SU-DHL-6 (cell line): ENCODE measurements at regions not wholly inside any gene's neighbourhood (a gene's known extent, or its start where the extent isn't known, plus 50 kb on each side); places are given as distances from the start of the nearest gene placed in this dataset.

Experiments used
- H2AFZ ChIP-seq: fragments of 200-600 bp; sonication (generic); 2 replicates; pipeline ENCODE4 v1.6.1; 2014; ENCODE audit warnings: low read depth, mild to moderate bottlenecking, moderate library complexity, mixed read lengths, antibody characterized with exemption, low read length; ENCODE audit not compliant: severe bottlenecking
- H3F3A ChIP-seq: fragments of 200-600 bp; shearing (Covaris generic); 2 replicates; pipeline ENCODE4 v1.6.0; 2016; ENCODE audit warnings: antibody characterized with exemption, mild to moderate bottlenecking; ENCODE audit not compliant: insufficient read depth
- H3K27ac ChIP-seq: fragments of 200-600 bp; sonication (generic); 2 replicates; pipeline ENCODE4 v1.5.1; 2016; ENCODE audit warnings: low read depth, mild to moderate bottlenecking, low read length, moderate library complexity, mixed read lengths
- H3K27me3 ChIP-seq: fragments of 200-600 bp; sonication (generic), shearing (Covaris generic); 2 replicates; pipeline ENCODE4 v1.6.0; 2014; ENCODE audit warnings: mild to moderate bottlenecking, low read length
- H3K36me3 ChIP-seq: fragments of 200-600 bp; sonication (generic); 2 replicates; pipeline ENCODE4 v1.6.1; 2014; ENCODE audit warnings: mild to moderate bottlenecking, low read length, mixed read lengths
- H3K4me2 ChIP-seq: fragments of 300-600, 200-600 bp; shearing (Covaris generic), sonication (generic); 2 replicates; pipeline ENCODE4 v1.6.0; 2014; ENCODE audit warnings: low read length, low read depth, mild to moderate bottlenecking; ENCODE audit not compliant: poor library complexity, severe bottlenecking
- H3K4me3 ChIP-seq: fragments of 200-600 bp; sonication (generic); 2 replicates; pipeline ENCODE4 v1.5.1; 2014; ENCODE audit warnings: antibody characterized with exemption, low read length, mild to moderate bottlenecking, mixed read lengths; ENCODE audit not compliant: insufficient read depth, poor library complexity, severe bottlenecking
- H3K79me2 ChIP-seq: fragments of 200-600 bp; sonication (generic); 2 replicates; pipeline ENCODE4 v1.6.1; 2014; ENCODE audit warnings: mild to moderate bottlenecking, low read length, moderate library complexity; ENCODE audit not compliant: insufficient read depth
- H3K9ac ChIP-seq: fragments of 200-600 bp; sonication (generic); 2 replicates; pipeline ENCODE4 v1.7.0; 2014; ENCODE audit warnings: mild to moderate bottlenecking, low read length
- H3K9me2 ChIP-seq: fragments of 200-600 bp; sonication (generic); replicated peaks from 2 replicates; pipeline ENCODE4 v1.6.1; 2014; ENCODE audit warnings: low read length; ENCODE audit not compliant: insufficient read depth
- H3K9me3 ChIP-seq: fragments of 200-600 bp; sonication (generic); 2 replicates; pipeline ENCODE4 v1.6.1; 2014; ENCODE audit warnings: low read length, mixed read lengths; ENCODE audit not compliant: insufficient read depth
- H4K20me1 ChIP-seq: fragments of 200-600 bp; sonication (generic); 2 replicates; pipeline ENCODE4 v1.6.1; 2014; ENCODE audit warnings: low read depth, mild to moderate bottlenecking, antibody characterized with exemption, low read length, moderate library complexity, mixed read lengths
- CTCF ChIP-seq: fragments of 200-600 bp; sonication (generic); IDR thresholded peaks from one replicate; pipeline ENCODE4 v1.5.1; 2017; ENCODE audit warnings: antibody characterized with exemption, mild to moderate bottlenecking, low read length, moderate library complexity; ENCODE audit not compliant: insufficient read depth, poor library complexity, severe bottlenecking
- EZH2phosphoT487 ChIP-seq: fragments of 200-600 bp; sonication (generic), shearing (Covaris generic); conservative IDR thresholded peaks from 2 replicates; pipeline ENCODE4 v1.6.1; 2018; ENCODE audit warnings: mild to moderate bottlenecking, antibody characterized with exemption, low read length, moderate library complexity, mixed read lengths

DNA sequence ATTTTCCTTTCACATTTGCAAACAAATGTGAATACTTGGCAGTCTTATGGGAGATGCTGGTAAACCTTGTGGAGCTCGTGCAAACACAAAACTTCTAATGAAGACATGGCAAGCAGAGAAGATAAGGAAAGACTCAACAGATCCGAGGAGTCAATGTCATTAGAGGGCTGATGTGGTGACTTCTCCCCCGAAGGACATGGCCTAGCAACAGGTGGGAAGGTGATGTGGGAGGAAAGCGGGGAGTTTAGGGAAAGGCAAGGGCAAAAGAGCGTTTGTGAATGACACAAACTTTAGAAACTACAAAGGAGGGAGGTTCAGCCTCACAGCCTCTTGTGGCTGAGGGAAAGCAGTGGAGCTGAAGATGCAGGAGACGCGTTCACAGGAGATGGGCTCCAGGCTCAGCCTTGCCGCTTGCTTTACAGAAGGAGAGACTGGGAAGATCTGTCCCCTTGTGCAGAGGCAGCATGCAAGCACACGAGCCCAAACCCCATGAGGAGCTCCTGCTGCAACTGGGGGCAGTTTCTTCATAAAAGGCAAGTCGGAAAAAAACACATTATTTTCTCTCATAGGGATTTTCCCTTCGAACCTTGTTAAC, 86.6 kb downstream of the SOWAHC start:
- Histone ChIP-seq H3K9me3 (no peaks in the 10 kb centered on the region), H3F3A (no peaks in the 10 kb centered on the region), H3K9ac (no peak overlapping the region), H3K4me3 (no peak overlapping the region), H4K20me1 (no peaks in the 10 kb centered on the region), H2AFZ (no peak overlapping the region), H3K27me3 (no peaks in the 10 kb centered on the region), H3K4me2 (no peak overlapping the region), H3K36me3 (no peaks in the 10 kb centered on the region), H3K9me2 (no peaks in the 10 kb centered on the region), H3K79me2 (no peaks in the 10 kb centered on the region), H3K27ac (no peak overlapping the region)
- TF ChIP-seq EZH2phosphoT487 (no peak), CTCF (no peak)

DNA sequence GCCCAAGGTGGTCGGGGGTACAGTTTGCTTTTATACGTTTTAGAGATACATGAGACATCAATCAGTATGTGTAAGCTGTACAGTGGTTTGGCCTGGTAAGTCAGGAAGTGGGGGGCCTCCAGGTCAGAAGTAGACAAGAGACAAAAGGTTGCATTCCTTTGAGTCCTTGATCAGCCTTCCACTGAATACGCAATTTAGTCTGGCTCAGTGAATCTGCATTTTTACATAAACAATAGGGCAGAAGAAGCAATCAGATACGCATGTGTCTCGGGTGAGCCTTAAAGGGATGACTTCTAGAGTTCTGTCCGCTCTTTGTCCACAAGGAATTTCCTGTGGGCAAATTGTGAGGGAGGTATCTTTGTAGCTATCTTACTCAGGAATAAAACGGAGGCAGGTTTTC, 87.2 kb downstream of the SOWAHC start:
- Histone ChIP-seq H3K9me3 (no peaks in the 10 kb centered on the region), H4K20me1 (no peaks in the 10 kb centered on the region), H3K9ac (no peak overlapping the region), H3K27me3 (no peaks in the 10 kb centered on the region), H3K79me2 (no peaks in the 10 kb centered on the region), H3K4me2 (no peak overlapping the region), H2AFZ (no peak overlapping the region), H3F3A (no peaks in the 10 kb centered on the region), H3K36me3 (no peaks in the 10 kb centered on the region), H3K9me2 (no peaks in the 10 kb centered on the region), H3K27ac (no peak overlapping the region), H3K4me3 (no peak overlapping the region)
- no peak for TF ChIP-seq EZH2phosphoT487
- TF ChIP-seq CTCF, result no peak

DNA sequence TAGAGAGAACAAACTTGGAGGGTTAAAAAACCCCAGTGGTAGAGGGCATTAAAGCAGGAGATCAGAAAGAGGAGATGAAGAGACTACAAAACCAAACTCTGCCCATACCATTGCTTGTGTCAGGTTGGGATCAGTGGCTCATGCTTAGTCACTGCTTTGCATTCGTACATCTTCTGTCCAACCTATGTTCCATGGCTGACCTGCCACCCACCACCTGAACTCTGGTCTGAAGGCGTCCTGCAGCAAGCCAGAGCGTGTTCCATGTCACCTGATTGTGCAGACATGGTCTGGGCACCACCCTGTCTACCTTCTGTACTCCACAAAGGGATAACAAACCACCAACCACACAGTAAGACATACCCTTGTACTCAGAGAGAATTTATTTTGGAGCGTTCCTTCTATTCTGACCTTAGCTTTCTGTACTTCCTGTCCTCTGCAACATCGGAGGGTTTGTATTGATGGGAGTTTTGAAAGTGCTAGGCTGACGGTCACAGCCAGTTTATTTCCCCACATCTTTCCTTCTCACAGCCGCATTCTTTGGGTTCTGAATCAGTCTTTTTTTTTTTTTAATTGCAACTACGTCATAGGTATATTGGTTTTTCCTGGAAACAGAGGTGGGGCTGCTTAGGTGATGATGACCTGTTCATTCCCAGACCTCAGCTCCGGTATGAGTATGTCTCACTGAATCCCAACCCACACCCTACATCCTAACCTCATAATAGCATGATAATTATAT, 88.3 kb downstream of the SOWAHC start:
- Histone ChIP-seq H3K9me3 (no peaks in the 10 kb centered on the region), H3K4me3 (no peak overlapping the region), H3K36me3 (no peaks in the 10 kb centered on the region), H3K4me2 (no peak overlapping the region), H2AFZ (no peak overlapping the region), H3F3A (no peaks in the 10 kb centered on the region), H4K20me1 (no peaks in the 10 kb centered on the region), H3K27me3 (no peaks in the 10 kb centered on the region), H3K27ac (no peak overlapping the region), H3K9ac (no peak overlapping the region), H3K9me2 (no peaks in the 10 kb centered on the region), H3K79me2 (no peaks in the 10 kb centered on the region)
- TF ChIP-seq CTCF (no peak), EZH2phosphoT487 (no peak)
